Heart left ventricle (tissue), 16 donors: ENCODE measurements at regions not wholly inside any gene's neighbourhood (a gene's known extent, or its start where the extent isn't known, plus 50 kb on each side); places are given as distances from the start of the nearest gene placed in this dataset.

Source experiments
- ATAC-seq, 4 donors: fragments of 200-7000 bp; cut with Tn5 transposase; one replicate each; pipeline ENCODE4 v1.9.1; 2020 to 2022; ENCODE audit warnings: moderate library complexity in 4 of 4, mild to moderate bottlenecking in 3 of 4, moderate number of reproducible peaks in 1 of 4
- DNase-seq, 5 donors: peaks; one replicate each; pipeline ENCODE4 v3.0.0-alpha.2; 2020
- H3K27ac ChIP-seq, 12 donors: fragments of 200-600 bp; sonication (generic) in 4 of 12; one replicate each; pipeline versions ENCODE4 v1.5.0 to v1.8.0; 2016 to 2022; ENCODE audit warnings: mild to moderate bottlenecking in 2 of 12
- H3K27me3 ChIP-seq, 9 donors: fragments of 200-600 bp; sonication (generic) in 2 of 9; one replicate each; pipeline versions ENCODE4 v1.5.1 to v1.8.0; 2016 to 2022; ENCODE audit warnings: mild to moderate bottlenecking in 3 of 9
- H3K36me3 ChIP-seq, 9 donors: fragments of 200-600 bp; sonication (generic) in 2 of 9; one replicate each; pipeline versions ENCODE4 v1.5.0 to v1.8.0; 2018 to 2022; ENCODE audit warnings: mild to moderate bottlenecking in 2 of 9
- H3K4me1 ChIP-seq, 12 donors: fragments of 200-600 bp; sonication (generic) in 4 of 12; one replicate each; pipeline versions ENCODE4 v1.5.0 to v1.8.0; 2016 to 2022; ENCODE audit warnings: mild to moderate bottlenecking in 3 of 12
- H3K4me3 ChIP-seq, 12 donors: fragments of 200-600 bp; sonication (generic) in 4 of 12; one replicate each; pipeline versions ENCODE4 v1.5.0 to v1.8.0; 2017 to 2022; ENCODE audit warnings: mild to moderate bottlenecking in 9 of 12, moderate library complexity in 4 of 12
- H3K9me3 ChIP-seq, 12 donors: fragments of 200-600 bp; sonication (generic) in 4 of 12; one replicate each; pipeline versions ENCODE4 v1.5.0 to v1.8.0; 2016 to 2022; ENCODE audit warnings: mild to moderate bottlenecking in 1 of 12
- CTCF ChIP-seq, 12 donors: fragments of 200-600 bp; sonication (generic) in 4 of 12; IDR thresholded peaks; one replicate each; pipeline versions ENCODE4 v1.5.0 to v1.8.0; 2018 to 2022; ENCODE audit warnings: antibody characterized with exemption in 12 of 12, mild to moderate bottlenecking in 5 of 12
- POLR2A ChIP-seq, 2 donors: fragments of 450-650 bp; IDR thresholded peaks; one replicate each; pipeline ENCODE4 v1.6.1; 2017; ENCODE audit warnings: antibody characterized with exemption in 2 of 2, mild to moderate bottlenecking in 2 of 2, moderate library complexity in 2 of 2
- WGBS, 4 donors: extraction: QIAGEN DNeasy Blood & Tissue Kit in 2 of 4; methylation state at CpG; one replicate each; pipeline versions ENCODE4 v1.1.5 to v1.1.7; 2013 to 2018; 5-methylcytosine and 5-hydroxymethylcytosine counted together
- intact Hi-C, 10 donors: fragments of 100-400 bp; cut with DNase I; formaldehyde crosslinking; loops; one replicate each; pipeline versions ENCODE4 v1.11.1 to v1.14.2; 2022
- donor health status: ischemic (EF 13 %, LVEDD 7.1; RV severe dilation, severe dysfunction).
- donor health status: healthy with polysubstance abuse.
- donor health status: DM: no; HTN: yes; CAD: no.
- donor health status: DM: no; HTN: no; CAD: no.
- donor health status: ischemic (EF 25% LVEDD 6.9; RV normal size, moderate dysfunction).
- donor health status: ischemic (EF 25% LVEDD 5.7; RV mildly dilated, moderate dysfunction).
- donor health status: healthy.
- donor health status: DM: yes; HTN: yes; CAD: no.
- donor health status: ischemic (EF 35%, LVEDD 5.7; RV mildly dilated, moderate dysfunction).
- donor health status: nonischemic (EF 11% LVEDD 7.7; RV severe dilation, severe dysfunction).
- donor health status: DM: yes; HTN: yes; CAD: no.
- donor health status: PGD.
- donor health status: ischemic (EF 29% LVEDD 5.4; RV normal size, mild dysfunction).
- donor health status: nonischemic (EF 23%, LVEDD 6.1; RV moderate dilation, normal function).

GRCh38 chr4:153906231-153906630 is 117.3 kb upstream of the SFRP2 start:
- no peaks in the 10 kb centered on the region for H3K27me3 ChIP-seq
- intact Hi-C loops, result no loop called here
- H3K4me1 ChIP-seq, result peaks cover 0 to 3% (median 0%) of the 10 kb centered on the region in 12 donors
- ATAC-seq (no peak), DNase-seq (no peak)
- no peaks in the 10 kb centered on the region for H3K9me3 ChIP-seq
- no peak overlapping the region for H3K4me3 ChIP-seq
- H3K27ac ChIP-seq, result no peak overlapping the region
- no peaks in the 10 kb centered on the region for H3K36me3 ChIP-seq
- no peak for TF ChIP-seq CTCF (IDR thresholded peaks at IDR 0.05)
- no peak for TF ChIP-seq POLR2A (IDR thresholded peaks at IDR 0.05)

- Histone ChIP-seq H3K4me3 (no peak overlapping the region), H3K36me3 (no peaks in the 10 kb centered on the region), H3K27me3 (no peaks in the 10 kb centered on the region), H3K9me3 (no peaks in the 10 kb centered on the region), H3K4me1 (peaks cover 0 to 3% (median 0%) of the 10 kb centered on the region in 12 donors), H3K27ac (peak overlapping the region in 2 of 12 donors; percentile 11 to 42)
- DNase-seq, result peak in 2 of 5 donors; percentile 8 to 38
- peak; percentile 94 to 96 (median 95) for ATAC-seq
- intact Hi-C loops, result no loop called here
- TF ChIP-seq POLR2A (IDR thresholded peaks at IDR 0.05) (no peak), CTCF (IDR thresholded peaks at IDR 0.05) (no peak)
- 47 to 53% (median 48%) methylated on average over 7 of the region's 7 CpGs for WGBS, 4 donors
Observed at GRCh38 chr4:153905231-153905630, 116.3 kb upstream of the SFRP2 start.

GRCh38 chr4:153904011-153904410 is 115.1 kb upstream of the SFRP2 start:
- H3K4me1 ChIP-seq, result peaks cover 0 to 3% (median 0%) of the 10 kb centered on the region in 12 donors
- no peak for ATAC-seq
- H3K4me3 ChIP-seq, result no peak overlapping the region
- no peaks in the 10 kb centered on the region for H3K27me3 ChIP-seq
- intact Hi-C loops, result no loop called here
- TF ChIP-seq CTCF (IDR thresholded peaks at IDR 0.05), result no peak
- TF ChIP-seq POLR2A (IDR thresholded peaks at IDR 0.05), result no peak
- no peaks in the 10 kb centered on the region for H3K9me3 ChIP-seq
- 64 to 75% (median 73%) methylated on average over 5 of the region's 5 CpGs for WGBS, 4 donors
- H3K36me3 ChIP-seq, result no peaks in the 10 kb centered on the region
- DNase-seq, result no peak
- H3K27ac ChIP-seq, result no peak overlapping the region

- TF ChIP-seq POLR2A (IDR thresholded peaks at IDR 0.05) (no peak), CTCF (IDR thresholded peaks at IDR 0.05) (no peak)
- no peak overlapping the region for H3K4me3 ChIP-seq
- no peaks in the 10 kb centered on the region for H3K36me3 ChIP-seq
- no peaks in the 10 kb centered on the region for H3K9me3 ChIP-seq
- ATAC-seq (no peak), DNase-seq (no peak)
- 54 to 63% (median 58%) methylated on average over 2 of the region's 2 CpGs for WGBS, 4 donors
- intact Hi-C loops, result no loop called here
- H3K4me1 ChIP-seq, result peaks cover 0 to 3% (median 0%) of the 10 kb centered on the region in 12 donors
- H3K27ac ChIP-seq, result no peak overlapping the region
- H3K27me3 ChIP-seq, result no peaks in the 10 kb centered on the region
Observed at GRCh38 chr4:153901220-153901619, 112.3 kb upstream of the SFRP2 start.
